HG02798 (cell line): ENCODE measurements at regions not wholly inside any gene's neighbourhood (a gene's known extent, or its start where the extent isn't known, plus 50 kb on each side); places are given as distances from the start of the nearest gene placed in this dataset.

Experiments used
- ATAC-seq: cut with Tn5 transposase; IDR thresholded peaks from one replicate; pipeline ENCODE4 v1.9.1; 2021; ENCODE audit warnings: mild to moderate bottlenecking; ENCODE audit not compliant: unreplicated experiment, poor library complexity

DNA sequence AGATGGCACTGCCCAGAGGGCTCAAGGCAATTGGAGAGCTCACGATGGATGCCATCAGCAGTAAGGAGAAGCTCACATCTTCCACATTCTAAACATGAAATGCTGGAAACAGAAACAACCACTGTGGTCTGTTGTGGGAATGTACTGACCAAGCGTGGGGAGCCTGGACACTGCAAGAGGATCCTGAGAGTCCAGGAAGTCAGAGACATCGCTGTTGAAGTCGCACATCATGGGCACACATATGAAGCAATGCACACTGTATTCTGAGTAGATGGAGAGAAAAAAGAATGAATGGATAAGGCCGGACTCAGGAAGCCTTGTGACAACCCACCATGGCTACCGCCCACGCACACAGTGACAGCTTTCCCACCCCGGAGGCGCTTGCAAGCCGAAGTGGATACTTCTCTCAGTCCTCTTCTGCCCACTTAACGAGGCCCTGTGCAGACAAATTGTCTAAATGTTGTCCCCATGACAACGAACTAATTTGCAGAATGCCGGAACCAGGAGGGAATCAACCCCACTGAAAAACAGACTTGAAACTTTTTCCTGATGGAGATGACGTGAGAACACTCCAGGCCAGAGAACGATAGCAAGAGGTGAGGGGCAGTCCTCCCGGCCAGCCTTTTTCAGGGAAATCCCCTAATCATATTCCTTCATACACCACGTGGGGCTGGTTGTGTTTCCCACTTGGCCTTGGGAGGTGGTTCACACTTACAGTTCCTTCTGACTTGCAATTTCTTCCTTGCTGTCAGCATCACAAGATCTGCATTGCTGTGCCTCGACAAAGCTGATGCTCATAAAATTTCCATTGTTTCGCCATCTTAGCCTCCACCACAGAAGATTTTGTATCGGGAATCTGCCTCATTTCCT, 109.6 kb upstream of the SERP2 start:
- no peak for ATAC-seq

DNA sequence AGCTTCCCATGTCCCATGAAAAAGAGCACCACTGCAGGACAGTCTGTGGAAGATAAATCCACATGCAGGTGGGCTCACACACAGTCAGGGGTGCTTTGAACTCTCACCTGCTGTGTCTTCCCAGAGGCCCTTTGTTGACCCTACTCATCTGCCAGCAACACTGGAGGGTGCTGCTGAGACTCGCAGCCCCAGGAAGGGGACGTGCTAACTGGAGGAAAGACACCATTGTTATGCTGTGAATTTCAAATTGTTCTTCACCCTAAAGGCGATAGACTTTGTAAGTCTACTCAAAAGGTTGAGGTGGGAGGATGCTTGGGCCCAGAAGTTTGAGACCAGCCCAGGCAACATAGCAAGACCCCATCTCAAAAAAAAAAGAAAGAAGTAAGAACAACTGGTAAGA, 107.3 kb upstream of the SERP2 start:
- ATAC-seq = no peak

DNA sequence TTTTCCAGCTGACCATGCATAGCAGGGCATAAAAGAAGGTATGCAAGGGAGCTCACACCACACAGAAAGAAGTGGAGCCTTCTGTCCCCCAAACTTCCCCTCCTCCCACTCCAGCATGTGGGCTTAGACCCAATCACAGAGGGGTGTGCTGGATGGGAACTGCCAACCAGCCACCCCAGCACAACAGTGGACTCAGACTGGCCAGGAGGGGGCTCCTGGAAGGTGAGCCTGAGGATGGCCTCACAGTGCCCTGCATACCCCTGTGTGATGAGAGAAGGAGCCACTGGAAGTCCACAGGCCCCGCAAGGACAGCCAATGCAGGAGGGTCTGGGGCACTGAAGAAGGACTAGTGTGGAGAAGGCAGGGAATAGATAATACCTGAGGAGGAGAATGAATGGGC, 106.9 kb upstream of the SERP2 start:
- no peak for ATAC-seq

DNA sequence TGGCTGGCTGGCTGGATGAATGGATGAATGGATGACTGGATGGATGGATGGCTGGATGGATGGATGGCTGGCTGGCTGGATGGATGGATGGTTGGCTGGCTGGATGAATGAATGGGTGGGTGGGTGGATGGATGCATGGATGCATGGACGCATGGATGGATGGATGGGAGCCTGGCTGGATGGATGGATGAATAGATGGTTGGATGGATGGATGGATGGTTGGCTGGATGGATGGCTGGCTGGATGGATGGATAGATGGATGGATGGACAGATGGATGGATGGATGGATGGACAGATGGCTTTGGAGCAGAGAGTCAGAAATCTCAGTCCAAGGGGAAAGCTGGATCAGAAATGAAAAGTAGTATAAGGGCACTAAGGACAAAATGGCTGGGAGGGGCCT, 106.4 kb upstream of the SERP2 start:
- no peak for ATAC-seq

DNA sequence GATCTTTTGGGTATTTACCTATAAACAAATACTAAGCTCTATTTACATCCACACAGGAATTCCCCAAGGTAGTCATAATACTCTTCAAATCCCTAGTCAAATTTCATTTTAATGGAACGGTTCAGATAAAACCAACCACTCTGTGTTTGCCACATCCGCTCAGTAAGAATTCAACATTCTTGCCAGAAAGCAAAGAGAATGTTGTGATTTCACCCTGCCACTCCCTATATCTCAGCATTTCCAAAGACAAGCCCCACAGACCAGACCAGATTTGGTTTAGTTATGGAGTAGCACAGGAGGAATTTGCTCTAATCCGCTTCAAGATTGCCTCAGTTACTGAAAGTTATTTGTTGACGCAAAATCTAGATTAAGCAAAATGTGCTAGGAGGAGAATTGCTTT, 105.6 kb upstream of the SERP2 start:
- no peak for ATAC-seq

- no peak for ATAC-seq
Measured at GRCh38 chr13:44268980-44269379, 104.6 kb upstream of the SERP2 start.

DNA sequence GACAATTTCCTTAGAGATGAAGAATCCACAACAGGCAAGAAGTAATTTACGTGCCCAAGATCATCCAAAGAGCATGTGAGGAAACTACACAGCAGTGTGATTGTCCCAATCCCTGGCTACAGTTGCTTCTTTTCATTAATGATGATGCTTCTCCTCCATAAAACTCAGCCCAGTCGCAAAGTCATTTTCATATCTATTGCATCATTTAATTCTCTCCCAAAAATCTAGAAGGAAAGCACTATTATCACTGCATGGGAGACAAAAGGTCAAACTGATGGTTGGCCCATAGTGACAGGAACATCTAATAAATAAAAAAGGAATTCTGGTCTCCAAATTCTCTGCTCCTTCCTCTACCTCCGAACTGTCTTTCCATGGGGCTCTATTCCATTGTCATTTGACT, 103.5 kb upstream of the SERP2 start:
- no peak for ATAC-seq

- no peak for ATAC-seq
Measured at GRCh38 chr13:44271031-44271455, 102.6 kb upstream of the SERP2 start.

GRCh38 chr13:44271473-44271872, 102.2 kb upstream of the SERP2 start:
- no peak for ATAC-seq

- no peak for ATAC-seq
Measured at GRCh38 chr13:44271915-44272341, 101.7 kb upstream of the SERP2 start.

DNA sequence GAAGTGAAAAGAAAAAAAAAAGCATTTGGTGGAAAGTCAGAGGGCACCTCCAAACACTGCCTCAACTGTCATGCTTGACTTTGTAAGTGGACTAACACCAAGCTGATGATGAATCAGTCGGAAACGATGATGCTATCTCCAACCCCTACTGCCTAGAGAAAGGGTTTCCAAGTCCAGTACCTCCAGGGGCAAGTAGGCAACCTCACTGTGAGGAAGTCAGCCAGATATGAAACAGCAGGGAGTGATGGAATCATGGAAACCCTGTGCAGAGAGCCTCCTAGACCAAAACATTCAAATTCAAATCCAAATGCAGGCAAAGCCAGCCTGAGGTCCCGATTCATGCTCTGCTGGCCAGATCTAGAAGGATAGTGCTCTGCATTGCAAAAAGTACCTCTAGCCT, 100.9 kb upstream of the SERP2 start:
- ATAC-seq = no peak

DNA sequence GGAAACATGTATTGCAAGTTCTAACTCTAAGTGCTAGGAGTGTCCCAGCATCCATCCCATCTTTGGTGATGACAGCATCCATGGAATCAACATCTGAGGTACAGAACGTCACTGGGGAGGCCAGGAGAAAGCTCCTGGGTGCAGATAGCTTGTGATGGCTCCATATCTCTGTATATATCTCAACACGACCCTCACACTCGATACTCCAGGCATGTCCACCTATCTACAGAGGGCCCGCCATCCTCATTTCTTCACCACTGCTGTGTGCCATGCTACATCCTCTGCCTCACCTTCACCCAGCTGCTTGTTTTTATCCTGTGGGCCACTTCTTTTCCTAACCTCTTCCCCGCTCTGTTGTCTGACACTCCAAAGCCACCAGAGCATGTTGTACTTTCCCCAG, 100.4 kb upstream of the SERP2 start:
- no peak for ATAC-seq

- peak; percentile 91 for ATAC-seq
Measured at GRCh38 chr13:44273991-44274770, 99.4 kb upstream of the SERP2 start.

GRCh38 chr13:44274771-44275205, 98.8 kb upstream of the SERP2 start:
- ATAC-seq = no peak

- no peak for ATAC-seq
Measured at GRCh38 chr13:44275381-44275780, 98.2 kb upstream of the SERP2 start.

DNA sequence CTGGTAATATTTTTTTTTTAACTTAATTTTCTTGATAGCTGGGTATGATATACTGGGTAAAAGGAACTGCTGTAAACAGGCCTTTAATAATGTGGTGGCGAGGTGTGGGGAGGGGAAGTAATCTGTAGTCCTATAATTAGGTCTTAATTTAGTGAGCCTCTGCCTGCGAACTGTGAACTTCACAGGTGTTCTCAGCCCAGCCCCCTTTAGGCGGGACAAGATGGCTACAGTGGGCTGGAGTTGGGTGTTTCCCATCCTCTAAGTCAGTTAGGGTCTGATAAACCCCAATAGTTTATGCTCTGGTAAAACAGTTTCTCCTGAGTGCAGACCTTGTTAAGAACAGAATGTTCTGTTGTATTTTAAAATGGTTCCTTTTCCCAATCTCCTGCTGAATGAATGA, 97.6 kb upstream of the SERP2 start:
- ATAC-seq = no peak

DNA sequence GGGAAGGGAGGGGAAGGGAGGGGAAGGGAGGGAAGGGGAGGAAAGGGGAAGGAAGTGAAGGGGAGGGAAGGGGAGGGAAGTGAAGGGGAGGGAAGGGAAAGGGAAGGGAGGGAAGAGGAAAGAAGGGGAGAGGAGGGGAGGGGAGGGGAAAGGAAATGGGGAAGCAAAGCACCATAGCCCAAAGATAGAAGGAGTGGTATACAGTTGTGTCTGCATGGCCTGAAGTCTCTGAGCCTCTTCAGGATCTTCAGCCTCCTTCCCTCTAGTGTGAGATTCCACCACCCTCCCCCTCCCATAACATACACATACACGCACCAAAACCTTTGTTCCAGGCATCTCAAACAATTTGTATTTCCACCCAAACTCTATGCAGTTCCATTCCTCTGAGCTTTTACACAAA, 96.2 kb upstream of the SERP2 start:
- no peak for ATAC-seq

DNA sequence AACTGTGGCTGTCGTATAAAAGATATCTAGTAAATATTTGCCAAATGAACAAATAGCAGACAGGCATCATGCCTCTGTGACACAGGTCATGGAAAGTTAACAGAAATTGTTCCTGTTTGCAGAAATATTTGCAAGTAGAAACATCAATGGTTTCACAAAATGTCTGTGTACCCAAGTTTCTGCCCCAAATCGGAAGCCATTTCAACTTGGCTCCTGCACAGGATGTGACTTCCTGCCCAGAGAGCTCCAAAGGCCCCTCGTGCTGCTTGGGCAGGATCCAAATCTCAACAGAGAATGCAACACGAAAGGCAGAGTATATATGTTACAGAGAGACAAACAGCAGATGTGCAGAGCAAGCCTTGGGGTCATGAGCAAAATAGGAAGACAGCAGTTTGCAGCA, 95.5 kb upstream of the SERP2 start:
- ATAC-seq = no peak

GRCh38 chr13:44280456-44280855, 93.2 kb upstream of the SERP2 start:
- no peak for ATAC-seq

DNA sequence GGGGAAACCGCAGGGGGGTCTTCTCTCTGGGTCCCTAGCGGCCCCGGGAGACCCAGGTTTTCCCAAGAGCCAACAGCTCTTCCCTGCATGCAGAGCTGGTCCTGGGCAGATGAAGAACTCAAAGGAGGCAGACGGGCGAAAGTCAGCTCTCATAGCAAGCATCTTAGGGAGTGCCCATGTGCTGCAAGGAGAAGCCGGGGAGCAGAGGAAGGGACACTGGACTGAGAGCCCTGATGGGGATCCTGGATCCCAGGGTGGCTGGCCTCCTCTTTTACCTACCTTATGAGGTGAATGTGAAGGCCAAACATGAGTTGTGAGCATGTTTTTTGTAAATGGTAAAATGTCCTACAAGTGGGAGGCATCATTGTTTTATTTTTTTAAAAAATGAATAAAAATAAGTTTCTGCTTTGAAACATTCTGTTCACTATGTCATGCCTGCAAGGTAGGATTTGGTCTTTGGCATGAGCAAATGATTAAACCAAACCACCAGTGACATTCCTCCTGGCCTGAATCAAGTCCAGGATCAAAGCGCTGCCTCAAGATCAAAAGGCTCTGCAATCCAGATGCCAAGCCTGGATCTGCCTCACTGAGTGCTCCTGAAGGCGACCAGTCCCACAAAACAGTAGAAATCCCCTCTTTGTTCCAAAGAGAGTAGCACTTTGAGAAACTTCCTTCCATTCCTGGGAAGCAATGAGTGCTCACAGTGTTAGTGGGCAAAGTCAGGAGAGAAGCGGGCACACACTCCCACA, 92.2 kb upstream of the SERP2 start:
- no peak for ATAC-seq

DNA sequence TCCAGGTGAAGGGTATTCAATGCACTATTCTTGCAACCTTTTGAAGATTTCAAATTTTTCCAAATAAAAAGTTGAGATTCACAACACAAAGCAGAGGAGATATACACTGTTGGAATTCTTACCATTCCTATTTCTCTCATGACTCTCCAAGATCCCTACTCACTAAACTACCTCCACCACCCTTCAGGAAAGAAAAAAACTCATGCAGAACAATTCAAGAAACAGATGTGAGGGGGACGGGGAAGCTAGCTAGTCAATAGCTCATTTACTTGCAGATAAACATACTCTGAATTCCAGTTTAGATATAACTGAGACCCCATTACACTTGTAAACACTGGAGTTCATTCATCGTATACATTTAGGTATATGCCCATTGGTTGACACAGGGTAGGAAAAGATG, 90.0 kb upstream of the SERP2 start:
- no peak for ATAC-seq
